ENCODE measurements at regions not wholly inside any gene's neighbourhood (a gene's known extent, or its start where the extent isn't known, plus 50 kb on each side); places are given as distances from the start of the nearest gene placed in this dataset.

GRCh38 chr21:20511216-20511880 lies 486.9 kb upstream of the NCAM2 start:
- Mint-ChIP-seq H3K36me3 (ENCODE audit: low read depth, unreplicated experiment) (no peaks in the 10 kb centered on the region), H3K4me1 (ENCODE audit: low read depth, unreplicated experiment) (no peaks in the 10 kb centered on the region), H3K4me3 (ENCODE audit: unreplicated experiment) (no peak overlapping the region), H3K27me3 (ENCODE audit: low read depth, unreplicated experiment) (no peaks in the 10 kb centered on the region), H3K27ac (ENCODE audit: unreplicated experiment) (no peak overlapping the region), H3K9me3 (ENCODE audit: unreplicated experiment) (peaks cover 6% of the 10 kb centered on the region)
- Histone ChIP-seq H2AFZ (ENCODE audit: low read depth, low read length) (no peak overlapping the region), H3K4me1 (ENCODE audit: insufficient read depth, low read length) (no peaks in the 10 kb centered on the region), H3K27me3 (ENCODE audit: insufficient read depth, low read length) (no peaks in the 10 kb centered on the region), H3K9ac (ENCODE audit: low read length) (no peak overlapping the region), H3K27ac (ENCODE audit: low read depth, low read length) (no peak overlapping the region), H3K4me3 (ENCODE audit: insufficient read depth, low read depth, low read length) (no peak overlapping the region), H3K9me3 (ENCODE audit: insufficient read depth, low read depth, low read length) (peaks cover 14% of the 10 kb centered on the region), H3K4me2 (ENCODE audit: low read length) (no peak overlapping the region), H3K79me2 (ENCODE audit: insufficient read depth, low read length) (no peaks in the 10 kb centered on the region), H4K20me1 (ENCODE audit: insufficient read depth, low read length) (no peaks in the 10 kb centered on the region), H3K36me3 (ENCODE audit: insufficient read depth, low read length) (no peaks in the 10 kb centered on the region)
- DNase-seq (ENCODE audit: low read depth): no peak
- TF ChIP-seq EZH2 (IDR thresholded peaks at IDR 0.05; ENCODE audit: insufficient read depth, low read length) (no peak), CTCF (IDR thresholded peaks at IDR 0.05; ENCODE audit: insufficient read depth, low read depth, low read length) (no peak)
- FAIRE-seq: no peak

GRCh38 chr21:20515446-20515845 lies 482.8 kb upstream of the NCAM2 start:
- FAIRE-seq: no peak
- H3K4me3 Mint-ChIP-seq (ENCODE audit: unreplicated experiment): no peak overlapping the region

More at GRCh38 chr21:20515446-20515845, 482.8 kb upstream of the NCAM2 start:
- Histone ChIP-seq H3K4me2 (ENCODE audit: low read length) (no peak overlapping the region), H3K4me3 (ENCODE audit: insufficient read depth, low read depth, low read length) (no peak overlapping the region), H3K9ac (ENCODE audit: low read length) (no peak overlapping the region), H2AFZ (ENCODE audit: low read depth, low read length) (no peak overlapping the region), H3K79me2 (ENCODE audit: insufficient read depth, low read length) (no peaks in the 10 kb centered on the region), H4K20me1 (ENCODE audit: insufficient read depth, low read length) (no peaks in the 10 kb centered on the region), H3K27me3 (ENCODE audit: insufficient read depth, low read length) (no peaks in the 10 kb centered on the region), H3K36me3 (ENCODE audit: insufficient read depth, low read length) (no peaks in the 10 kb centered on the region), H3K27ac (ENCODE audit: low read depth, low read length) (no peak overlapping the region), H3K4me1 (ENCODE audit: insufficient read depth, low read length) (no peaks in the 10 kb centered on the region), H3K9me3 (ENCODE audit: insufficient read depth, low read depth, low read length) (peaks cover 6% of the 10 kb centered on the region)
- Mint-ChIP-seq H3K36me3 (ENCODE audit: low read depth, unreplicated experiment) (no peaks in the 10 kb centered on the region), H3K27me3 (ENCODE audit: low read depth, unreplicated experiment) (no peaks in the 10 kb centered on the region), H3K9me3 (ENCODE audit: unreplicated experiment) (no peaks in the 10 kb centered on the region), H3K4me1 (ENCODE audit: low read depth, unreplicated experiment) (no peaks in the 10 kb centered on the region), H3K27ac (ENCODE audit: unreplicated experiment) (no peak overlapping the region)
- DNase-seq (ENCODE audit: low read depth): no peak
- TF ChIP-seq EZH2 (IDR thresholded peaks at IDR 0.05; ENCODE audit: insufficient read depth, low read length): no peak
- TF ChIP-seq CTCF (IDR thresholded peaks at IDR 0.05; ENCODE audit: insufficient read depth, low read depth, low read length): no peak

Data from astrocyte (in vitro differentiated cells and primary cell).